Ovary (tissue), 7 donors: ENCODE measurements at regions not wholly inside any gene's neighbourhood (a gene's known extent, or its start where the extent isn't known, plus 50 kb on each side); places are given as distances from the start of the nearest gene placed in this dataset.

Source experiments
- DNase-seq, 5 donors: peaks; one replicate each; pipeline ENCODE4 v3.0.0-alpha.2; 2019 to 2020
- H3K27ac ChIP-seq, 2 donors: fragments of 200-600 bp; one replicate each; pipeline versions ENCODE4 v1.5.1 to v1.8.0; 2019 to 2022
- H3K27me3 ChIP-seq: fragments of 200-600 bp; one replicate; pipeline ENCODE4 v1.8.0; 2022
- H3K36me3 ChIP-seq: fragments of 200-600 bp; sonication (generic); one replicate; pipeline ENCODE4 v1.5.1; 2019
- H3K4me1 ChIP-seq: one replicate; pipeline ENCODE4 v1.8.1; 2013; ENCODE audit warnings: mild to moderate bottlenecking, moderate library complexity; ENCODE audit not compliant: insufficient read depth
- H3K4me3 ChIP-seq: fragments of 200-600 bp; sonication (generic); one replicate; pipeline ENCODE4 v1.5.1; 2017
- H3K9me3 ChIP-seq, 2 donors: fragments of 200-600 bp in 1 of 2; sonication (generic) in 1 of 2; one replicate each; pipeline versions ENCODE4 v1.5.1 to v1.8.1; 2013 to 2019; ENCODE audit warnings: mild to moderate bottlenecking in 1 of 2, moderate library complexity in 1 of 2
- CTCF ChIP-seq, 3 donors: fragments of 450-650 bp in 2 of 3; fragments of 200-600 bp in 1 of 3; IDR thresholded peaks; one replicate each; pipeline versions ENCODE4 v1.5.1 to v1.8.0; 2016 to 2022; ENCODE audit warnings: antibody characterized with exemption in 3 of 3, mild to moderate bottlenecking in 1 of 3
- EP300 ChIP-seq: sonication (generic); formaldehyde crosslinking; IDR thresholded peaks from one replicate; pipeline ENCODE4 v1.6.1; 2017; ENCODE audit warnings: antibody characterized with exemption
- POLR2A ChIP-seq: fragments of 450-650 bp; IDR thresholded peaks from one replicate; pipeline ENCODE4 v1.6.1; 2017; ENCODE audit warnings: antibody characterized with exemption, mild to moderate bottlenecking, moderate library complexity
- WGBS, 3 donors: extraction: QIAGEN DNeasy Blood & Tissue Kit in 1 of 3; methylation state at CpG; one replicate each; pipeline versions ENCODE4 v1.1.5 to v1.1.7; 2013 to 2017; 5-methylcytosine and 5-hydroxymethylcytosine counted together
- intact Hi-C, 4 donors: fragments of 100-400 bp; cut with DNase I; formaldehyde crosslinking; loops; one replicate each; pipeline versions ENCODE4 v1.11.0 to v1.15.1; 2022 to 2023
- donor health status: DM: no; HTN: no; CAD: no; lungs with moderate emphysema.
- donor health status: DM: no; HTN: no; CAD: no.
- donor health status: Bipolar disorder and iron deficiency.
- donor health status: DM: no; HTN: no; CAD: no.
- donor health status: DM: yes; HTN: yes; CAD: no.

GRCh38 chr1:3992746-3993145 lies 92.7 kb upstream of the C1orf174 start:
- 61 to 65% (median 62%) methylated on average over 5 to 6 of the region's 6 CpGs for WGBS, 3 donors
- Histone ChIP-seq H3K27ac (no peak overlapping the region), H3K9me3 (no peaks in the 10 kb centered on the region), H3K4me3 (no peak overlapping the region), H3K4me1 (no peaks in the 10 kb centered on the region), H3K36me3 (no peaks in the 10 kb centered on the region), H3K27me3 (no peaks in the 10 kb centered on the region)
- intact Hi-C loops, result no loop called here
- DNase-seq, result peak in 1 of 5 donors; percentile 14
- TF ChIP-seq CTCF (IDR thresholded peaks at IDR 0.05) (no peak), EP300 (no peak), POLR2A (no peak)

GRCh38 chr1:3993619-3994375 lies 93.7 kb upstream of the C1orf174 start:
- no peak for TF ChIP-seq EP300
- no peak for TF ChIP-seq POLR2A
- no peak for TF ChIP-seq CTCF (IDR thresholded peaks at IDR 0.05)
- H3K9me3 ChIP-seq, result no peaks in the 10 kb centered on the region
- WGBS, 3 donors, result 48 to 55% (median 49%) methylated on average over 25 of the region's 25 CpGs
- H3K27me3 ChIP-seq, result no peaks in the 10 kb centered on the region
- no peaks in the 10 kb centered on the region for H3K4me1 ChIP-seq
- peak in 1 of 5 donors; percentile 7 for DNase-seq
- no peak overlapping the region for H3K4me3 ChIP-seq
- no peaks in the 10 kb centered on the region for H3K36me3 ChIP-seq
- H3K27ac ChIP-seq, result no peak overlapping the region
- intact Hi-C loops, result no loop called here

DNA sequence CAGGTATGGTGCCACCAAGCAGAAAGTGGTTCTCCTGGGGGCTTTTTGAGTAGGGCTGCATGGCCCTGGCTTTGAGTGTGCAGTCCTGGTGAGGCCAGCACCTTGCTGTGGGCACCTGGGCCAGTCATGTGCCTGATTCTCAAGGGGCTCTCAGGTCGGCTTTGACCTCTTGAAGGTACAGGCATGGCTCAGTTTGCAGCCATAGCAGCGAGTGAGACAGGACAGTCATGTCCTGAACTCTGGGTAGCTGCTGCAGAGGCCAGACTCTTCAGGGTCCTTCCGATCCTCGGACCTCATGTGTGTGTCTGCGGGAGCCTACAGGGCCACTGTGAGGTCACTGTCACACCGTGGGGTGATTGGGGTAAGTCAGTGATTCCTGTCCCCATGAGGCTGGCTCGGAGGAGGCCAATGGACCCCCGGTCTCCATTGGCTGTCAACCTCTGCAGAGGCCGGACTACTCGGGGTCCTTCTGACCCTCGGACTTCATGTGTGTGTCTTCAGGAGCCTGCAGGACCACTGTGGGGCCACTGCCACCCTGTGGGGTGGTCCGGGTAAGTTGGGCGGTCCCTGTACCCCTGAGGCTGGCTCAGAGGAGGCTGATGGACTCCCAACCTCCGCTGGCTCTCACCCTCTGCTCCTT lies 95.2 kb upstream of the C1orf174 start:
- H3K4me3 ChIP-seq, result no peak overlapping the region
- no peaks in the 10 kb centered on the region for H3K9me3 ChIP-seq
- H3K27ac ChIP-seq, result no peak overlapping the region
- H3K36me3 ChIP-seq, result no peaks in the 10 kb centered on the region
- no peaks in the 10 kb centered on the region for H3K27me3 ChIP-seq
- TF ChIP-seq EP300 (no peak), POLR2A (no peak), CTCF (IDR thresholded peaks at IDR 0.05) (no peak)
- DNase-seq, result peak in 1 of 5 donors; percentile 6
- H3K4me1 ChIP-seq, result no peaks in the 10 kb centered on the region
- intact Hi-C loops, result no loop called here
- 83 to 87% (median 84%) methylated on average over 14 of the region's 14 CpGs for WGBS, 3 donors

DNA sequence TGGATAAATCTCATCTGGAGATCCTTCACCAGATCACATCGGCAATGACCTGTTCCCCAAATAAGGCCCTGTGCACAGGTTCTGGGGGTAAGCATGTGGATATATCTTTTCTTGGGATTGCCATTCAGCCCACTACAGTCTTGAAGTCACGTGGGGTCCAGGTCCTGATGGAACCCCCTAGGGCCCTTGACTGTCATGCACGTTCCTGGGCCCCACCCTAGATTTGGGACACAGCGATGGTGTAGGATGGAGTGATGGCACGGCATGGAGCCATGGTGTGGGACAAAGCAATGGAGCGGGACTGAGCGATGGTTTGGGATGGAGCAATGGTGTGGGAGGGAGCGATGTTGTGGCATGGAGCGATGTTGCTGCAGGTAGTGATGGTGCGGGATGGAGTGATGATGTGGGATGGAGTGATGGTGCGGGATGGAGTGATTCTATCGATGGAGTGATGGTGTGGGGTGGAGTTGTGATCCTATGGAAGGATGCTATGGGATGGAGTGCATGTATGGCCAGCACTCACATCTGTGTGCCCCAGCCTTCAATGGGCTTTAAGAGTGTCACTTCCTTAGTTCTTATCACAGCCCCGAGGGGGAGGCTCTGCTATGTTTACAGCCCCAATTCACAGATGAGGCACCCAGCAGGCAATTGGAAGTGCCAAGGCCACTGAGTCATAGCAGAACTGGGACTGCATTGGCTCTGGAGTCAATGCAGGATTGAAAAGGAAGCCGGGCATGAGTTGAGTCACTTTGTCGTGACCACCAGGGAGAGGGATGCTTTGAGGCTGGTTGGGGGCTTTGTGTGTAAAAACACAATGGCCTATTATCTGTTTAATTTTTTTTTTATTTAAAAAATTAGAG lies 97.0 kb upstream of the C1orf174 start:
- H3K4me3 ChIP-seq, result no peak overlapping the region
- peak in 1 of 5 donors; percentile 3 for DNase-seq
- no peaks in the 10 kb centered on the region for H3K9me3 ChIP-seq
- TF ChIP-seq EP300, result no peak
- no peak for TF ChIP-seq CTCF (IDR thresholded peaks at IDR 0.05)
- no peak for TF ChIP-seq POLR2A
- no peak overlapping the region for H3K27ac ChIP-seq
- intact Hi-C loops, result no loop called here
- no peaks in the 10 kb centered on the region for H3K36me3 ChIP-seq
- WGBS, 3 donors, result 86 to 89% (median 86%) methylated on average over 15 of the region's 15 CpGs
- H3K27me3 ChIP-seq, result no peaks in the 10 kb centered on the region
- no peaks in the 10 kb centered on the region for H3K4me1 ChIP-seq
